ENCODE measurements at regions not wholly inside any gene's neighbourhood (a gene's known extent, or its start where the extent isn't known, plus 50 kb on each side); places are given as distances from the start of the nearest gene placed in this dataset.
"Not testable (repeated sequence)": the region's sequence is repeated elsewhere in the genome, so short reads cannot be mapped to it uniquely, and the experiment has no call there.

DNA sequence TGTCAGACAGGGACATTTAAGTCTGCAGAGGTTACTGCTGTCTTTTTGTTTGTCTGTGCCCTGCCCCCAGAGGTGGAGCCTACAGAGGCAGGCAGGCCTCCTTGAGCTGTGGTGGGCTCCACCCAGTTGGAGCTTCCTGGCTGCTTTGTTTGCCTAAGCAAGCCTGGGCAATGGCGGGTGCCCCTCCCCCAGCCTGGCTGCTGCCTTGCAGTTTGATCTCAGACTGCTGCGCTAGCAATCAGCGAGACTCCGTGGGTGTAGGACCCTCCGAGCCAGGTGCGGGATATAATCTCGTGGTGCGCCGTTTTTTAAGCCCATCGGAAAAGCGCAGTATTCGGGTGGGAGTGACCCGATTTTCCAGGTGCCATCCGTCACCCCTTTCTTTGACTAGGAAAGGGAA, 387.7 kb upstream of the ACTBL2 start:
- not testable (repeated sequence) for TF ChIP-seq POLR2A (IDR thresholded peaks at IDR 0.05; ENCODE audit: extremely low read depth, insufficient read length)
- TF ChIP-seq, protein P1, sequence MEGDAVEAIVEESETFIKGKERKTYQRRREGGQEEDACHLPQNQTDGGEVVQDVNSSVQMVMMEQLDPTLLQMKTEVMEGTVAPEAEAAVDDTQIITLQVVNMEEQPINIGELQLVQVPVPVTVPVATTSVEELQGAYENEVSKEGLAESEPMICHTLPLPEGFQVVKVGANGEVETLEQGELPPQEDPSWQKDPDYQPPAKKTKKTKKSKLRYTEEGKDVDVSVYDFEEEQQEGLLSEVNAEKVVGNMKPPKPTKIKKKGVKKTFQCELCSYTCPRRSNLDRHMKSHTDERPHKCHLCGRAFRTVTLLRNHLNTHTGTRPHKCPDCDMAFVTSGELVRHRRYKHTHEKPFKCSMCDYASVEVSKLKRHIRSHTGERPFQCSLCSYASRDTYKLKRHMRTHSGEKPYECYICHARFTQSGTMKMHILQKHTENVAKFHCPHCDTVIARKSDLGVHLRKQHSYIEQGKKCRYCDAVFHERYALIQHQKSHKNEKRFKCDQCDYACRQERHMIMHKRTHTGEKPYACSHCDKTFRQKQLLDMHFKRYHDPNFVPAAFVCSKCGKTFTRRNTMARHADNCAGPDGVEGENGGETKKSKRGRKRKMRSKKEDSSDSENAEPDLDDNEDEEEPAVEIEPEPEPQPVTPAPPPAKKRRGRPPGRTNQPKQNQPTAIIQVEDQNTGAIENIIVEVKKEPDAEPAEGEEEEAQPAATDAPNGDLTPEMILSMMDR (IDR thresholded peaks at IDR 0.05; ENCODE audit: low read depth, low read length), result not testable (repeated sequence)
